A673 (cell line): ENCODE measurements at regions not wholly inside any gene's neighbourhood (a gene's known extent, or its start where the extent isn't known, plus 50 kb on each side); places are given as distances from the start of the nearest gene placed in this dataset.

Experiments used
- BruUV-seq: library from RNA; stranded (reverse); fragments of 400-500 nt; replicated peaks from 2 replicates; lab custom pipeline; 2021; lab: Mats Ljungman, UMichigan
- CTCF ChIA-PET: fragments of 300-600 bp; sonication (Branson Sonifier 250); formaldehyde crosslinking; loops from one replicate; lab custom pipeline; 2022; ENCODE audit warnings: antibody characterized with exemption; lab: Charles Lee
- POLR2A ChIA-PET: fragments of 300-600 bp; sonication (Branson Sonifier 250); formaldehyde crosslinking; loops from one replicate; lab custom pipeline; 2022; ENCODE audit warnings: antibody characterized with exemption; ENCODE audit not compliant: low non-redundant PET; lab: Charles Lee
- DNase-seq: peaks from one replicate; pipeline ENCODE4 v3.0.0-alpha.2; 2015; ENCODE audit warnings: low spot score
- H3K27ac ChIP-seq: fragments of 200-600 bp; sonication (generic); 2 replicates; pipeline ENCODE4 v1.5.1; 2016; ENCODE audit warnings: mixed run types, low read depth, mild to moderate bottlenecking, mixed read lengths, antibody characterized with exemption, low read length; ENCODE audit not compliant: poor library complexity, severe bottlenecking
- H3K27me3 ChIP-seq: fragments of 200-600 bp; sonication (generic); replicated peaks from 2 replicates; pipeline ENCODE4 v1.6.1; 2017; ENCODE audit warnings: mixed run types, low read depth, mild to moderate bottlenecking, mixed read lengths, antibody characterized with exemption, low read length; ENCODE audit not compliant: insufficient read depth, poor library complexity
- H3K36me3 ChIP-seq: fragments of 200-600 bp; sonication (generic); 2 replicates; pipeline ENCODE4 v1.6.1; 2016; ENCODE audit warnings: mixed run types, mild to moderate bottlenecking, mixed read lengths, antibody characterized with exemption, low read length; ENCODE audit not compliant: insufficient read depth, poor library complexity, severe bottlenecking
- H3K4me1 ChIP-seq: fragments of 200-600 bp; sonication (generic); 2 replicates; pipeline ENCODE4 v1.6.1; 2017; ENCODE audit warnings: mixed run types, mild to moderate bottlenecking, mixed read lengths, antibody characterized with exemption, low read length; ENCODE audit not compliant: insufficient read depth, poor library complexity, severe bottlenecking
- H3K4me3 ChIP-seq: fragments of 200-600 bp; sonication (generic); 2 replicates; pipeline ENCODE4 v1.5.1; 2016; ENCODE audit warnings: low read depth, mixed run types, mild to moderate bottlenecking, mixed read lengths, low read length; ENCODE audit not compliant: poor library complexity, severe bottlenecking
- H3K9me3 ChIP-seq: fragments of 200-600 bp; sonication (generic); 2 replicates; pipeline ENCODE4 v1.6.1; 2016; ENCODE audit warnings: mixed run types, low read depth, mild to moderate bottlenecking, mixed read lengths, antibody characterized with exemption, low read length; ENCODE audit not compliant: poor library complexity, severe bottlenecking
- CTCF ChIP-seq: fragments of 300-800, 200-600 bp; sonication (generic); conservative IDR thresholded peaks from 2 replicates; pipeline ENCODE4 v1.5.1; 2017; ENCODE audit warnings: low read depth, mild to moderate bottlenecking, antibody characterized with exemption, low read length, moderate library complexity, mixed read lengths
- EZH2 ChIP-seq: fragments of 200-600 bp; sonication (generic); IDR thresholded peaks from 2 replicates; pipeline ENCODE4 v1.6.1; 2017; ENCODE audit warnings: borderline replicate concordance, low read depth, mild to moderate bottlenecking, mixed read lengths, antibody characterized with exemption, low read length; ENCODE audit not compliant: poor library complexity, severe bottlenecking
- intact Hi-C: fragments of 100-400 bp; cut with micrococcal nuclease; formaldehyde crosslinking; loops from one replicate; pipeline ENCODE4 v1.10.0; 2022; ENCODE audit not compliant: unreplicated experiment

- POLR2A ChIA-PET: no interaction called here
- intact Hi-C loops: no loop called here
- Histone ChIP-seq H3K9me3 (no peaks in the 10 kb centered on the region), H3K27ac (no peak overlapping the region), H3K27me3 (no peaks in the 10 kb centered on the region), H3K4me1 (no peaks in the 10 kb centered on the region), H3K36me3 (no peaks in the 10 kb centered on the region), H3K4me3 (no peak overlapping the region)
- no TSS peak for BruUV-seq
- peak; percentile 11 for DNase-seq
- TF ChIP-seq EZH2 (no peak), CTCF (no peak)
- CTCF ChIA-PET: no interaction called here
Measured at GRCh38 chr13:104837756-104838155, 1697.7 kb downstream of the EFNB2 start.

GRCh38 chr13:104833221-104833620, 1702.2 kb downstream of the EFNB2 start:
- BruUV-seq: no TSS peak
- Histone ChIP-seq H3K4me1 (no peaks in the 10 kb centered on the region), H3K27me3 (peaks cover 3% of the 10 kb centered on the region), H3K9me3 (no peaks in the 10 kb centered on the region), H3K4me3 (no peak overlapping the region), H3K27ac (no peak overlapping the region), H3K36me3 (no peaks in the 10 kb centered on the region)
- CTCF ChIA-PET: no interaction called here
- intact Hi-C loops: no loop called here
- POLR2A ChIA-PET: no interaction called here
- DNase-seq: no peak
- TF ChIP-seq CTCF (no peak), EZH2 (no peak)

GRCh38 chr13:104832231-104832630, 1703.2 kb downstream of the EFNB2 start:
- CTCF ChIA-PET: no interaction called here
- POLR2A ChIA-PET: no interaction called here

More at GRCh38 chr13:104832231-104832630, 1703.2 kb downstream of the EFNB2 start:
- Histone ChIP-seq H3K4me1 (no peaks in the 10 kb centered on the region), H3K4me3 (no peak overlapping the region), H3K9me3 (no peaks in the 10 kb centered on the region), H3K27me3 (peaks cover 3% of the 10 kb centered on the region), H3K27ac (no peak overlapping the region), H3K36me3 (no peaks in the 10 kb centered on the region)
- intact Hi-C loops: no loop called here
- BruUV-seq: no TSS peak
- DNase-seq: no peak
- TF ChIP-seq CTCF: no peak
- TF ChIP-seq EZH2: no peak
